ENCODE measurements at regions not wholly inside any gene's neighbourhood (a gene's known extent, or its start where the extent isn't known, plus 50 kb on each side); places are given as distances from the start of the nearest gene placed in this dataset.
"Not testable (repeated sequence)": the region's sequence is repeated elsewhere in the genome, so short reads cannot be mapped to it uniquely, and the experiment has no call there.

DNA sequence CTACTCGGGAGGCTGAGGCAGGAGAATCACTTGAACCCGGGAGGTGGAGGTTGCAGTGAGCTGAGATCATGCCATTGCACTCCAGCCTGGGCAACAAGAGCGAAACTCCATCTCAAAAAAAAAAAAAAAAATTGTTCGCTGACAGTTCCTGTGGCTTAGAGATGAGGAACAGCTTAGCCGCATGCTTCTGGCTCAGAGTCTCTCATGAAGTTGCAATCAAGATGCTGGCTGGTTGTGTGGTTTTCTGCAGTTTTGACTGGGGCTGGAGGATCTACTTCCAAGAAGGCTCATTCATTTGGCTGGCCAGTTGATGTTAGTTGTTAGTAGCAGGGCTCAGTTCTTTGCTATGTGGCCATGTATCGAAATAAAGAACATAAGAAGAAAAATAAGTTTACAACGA lies 69.9 kb upstream of the TBC1D5 start:
- TF ChIP-seq ZNF274 (IDR thresholded peaks at IDR 0.05; ENCODE audit: low read depth, low read length); YY1 (IDR thresholded peaks at IDR 0.05; ENCODE audit: insufficient read depth, insufficient read length): not testable (repeated sequence)
